HG03571 (cell line): ENCODE measurements at regions not wholly inside any gene's neighbourhood (a gene's known extent, or its start where the extent isn't known, plus 50 kb on each side); places are given as distances from the start of the nearest gene placed in this dataset.

Experiments used
- ATAC-seq: cut with Tn5 transposase; IDR thresholded peaks from one replicate; pipeline ENCODE4 v1.9.1; 2021; ENCODE audit not compliant: unreplicated experiment

DNA sequence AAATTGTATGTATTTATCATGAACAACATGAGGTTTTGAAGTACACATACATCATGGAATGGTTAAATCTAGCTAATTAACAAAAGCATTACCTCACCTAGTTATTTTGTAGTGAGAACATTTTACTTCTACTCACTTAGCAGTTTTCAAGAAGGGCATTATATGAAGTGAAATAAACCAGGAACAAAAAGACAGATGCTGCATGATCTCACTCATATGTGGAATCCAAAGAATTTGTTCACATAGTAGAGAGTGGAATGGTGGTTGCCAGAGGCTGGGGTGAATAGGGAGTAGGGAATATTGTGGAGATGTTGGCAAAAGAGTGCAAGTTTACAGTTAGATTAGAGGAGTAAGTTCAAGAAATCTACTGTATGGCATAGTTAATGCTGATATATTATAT is 292.0 kb downstream of the ASXL3 start:
- ATAC-seq: no peak

DNA sequence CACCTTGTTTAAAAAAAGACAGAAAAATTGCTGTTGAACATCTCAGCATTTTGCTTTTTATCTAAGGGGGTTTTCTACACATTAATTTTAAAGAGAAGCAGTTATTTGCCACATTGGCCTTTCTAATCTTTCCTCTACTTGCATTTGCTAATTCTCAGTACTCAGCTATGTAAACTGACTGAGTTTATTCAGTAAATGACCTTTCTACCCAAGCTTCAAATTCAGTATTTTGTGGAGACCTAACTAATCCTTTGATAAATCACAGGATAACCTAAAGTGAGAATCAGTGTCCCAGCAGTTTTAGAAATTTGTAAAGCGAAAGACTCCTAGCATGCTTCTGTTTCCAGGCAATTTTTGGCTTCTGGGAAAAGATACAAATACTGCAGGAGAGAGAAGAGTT is 288.4 kb downstream of the ASXL3 start:
- no peak for ATAC-seq

DNA sequence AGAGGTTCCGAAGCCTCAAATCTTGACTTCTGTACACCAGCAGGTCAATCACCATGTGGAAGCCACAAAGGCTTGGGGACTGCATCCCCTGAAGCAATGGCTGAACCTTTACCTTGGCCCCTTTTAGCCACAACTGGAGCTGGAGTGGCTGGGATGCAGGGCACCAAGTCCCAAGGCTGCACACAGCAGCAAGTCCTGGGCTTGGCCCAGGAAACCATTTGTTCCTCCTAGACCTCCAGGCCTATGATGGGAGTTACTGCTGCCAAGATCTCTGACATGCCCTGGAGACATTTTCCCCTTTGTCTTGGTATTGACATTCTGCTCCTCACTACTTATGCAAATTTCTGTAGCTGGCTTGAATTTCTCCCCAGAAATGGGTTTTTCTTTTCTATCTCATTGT is 285.9 kb downstream of the ASXL3 start:
- ATAC-seq: no peak

DNA sequence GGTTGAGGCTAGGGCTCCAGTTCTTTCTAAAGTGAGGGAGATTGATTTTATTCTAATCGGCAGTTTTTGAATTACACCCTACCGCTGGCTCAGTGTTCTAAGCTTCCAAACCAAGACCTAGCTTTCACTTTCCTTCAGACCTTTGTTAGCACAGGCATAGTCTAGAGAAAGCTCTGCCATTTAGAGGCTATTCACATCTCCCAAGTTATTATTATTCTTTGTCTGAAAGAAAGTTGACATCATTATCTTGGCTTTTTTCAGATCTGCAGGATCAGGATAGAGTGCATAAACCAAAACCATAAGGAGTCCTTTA is 276.8 kb downstream of the ASXL3 start:
- no peak for ATAC-seq

DNA sequence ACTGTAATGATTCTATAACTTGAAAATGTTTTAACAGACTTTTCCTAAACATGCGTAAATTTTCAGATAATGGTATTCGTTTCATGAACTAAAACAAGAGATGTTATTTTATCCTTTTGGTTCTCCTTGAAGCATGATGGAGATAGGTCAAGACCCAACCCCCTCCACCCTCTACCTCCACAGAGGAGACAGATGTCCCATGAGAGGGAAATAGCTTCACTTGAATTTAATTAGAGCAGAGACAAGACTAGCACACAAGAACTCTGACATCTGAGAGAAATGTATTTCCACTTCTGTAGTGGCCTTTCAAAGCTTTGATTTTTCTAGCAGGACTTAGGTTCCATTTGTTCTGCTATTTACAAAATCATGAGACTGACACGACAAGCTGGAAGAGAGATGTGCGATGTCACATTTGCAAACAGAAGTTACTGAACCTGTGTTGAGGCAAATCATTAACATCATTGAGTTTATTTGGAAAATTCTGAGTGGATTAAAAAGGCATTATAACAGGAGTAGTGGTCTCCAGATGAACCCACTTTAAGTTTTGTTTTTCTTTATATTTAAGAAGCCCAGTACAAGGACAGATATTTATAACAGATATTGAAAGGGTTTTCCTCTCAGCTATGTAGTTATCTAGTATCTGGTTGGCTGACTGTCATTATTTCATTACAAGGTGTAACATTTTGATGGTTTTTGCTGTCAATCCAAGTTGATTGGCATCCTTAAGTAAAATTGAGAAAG is 276.2 kb downstream of the ASXL3 start:
- no peak for ATAC-seq

DNA sequence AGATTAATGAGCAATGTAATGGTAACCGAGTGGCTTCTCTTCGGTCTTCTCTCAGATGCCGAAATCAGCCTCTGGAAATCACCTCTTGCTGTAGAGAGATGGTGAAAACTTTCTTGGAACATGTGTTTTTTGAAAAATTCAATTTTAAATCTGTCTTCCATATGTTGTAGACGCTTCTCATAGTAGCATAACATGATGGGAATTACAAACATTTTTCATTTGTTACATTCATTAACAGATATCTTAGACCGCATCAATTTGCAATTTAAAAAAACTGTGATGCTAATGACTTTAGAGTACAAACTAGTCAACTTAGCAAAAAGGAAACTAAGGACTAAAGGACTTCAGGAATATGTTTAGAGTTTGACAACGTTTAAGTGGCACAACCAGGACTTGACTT is 275.2 kb downstream of the ASXL3 start:
- no peak for ATAC-seq

DNA sequence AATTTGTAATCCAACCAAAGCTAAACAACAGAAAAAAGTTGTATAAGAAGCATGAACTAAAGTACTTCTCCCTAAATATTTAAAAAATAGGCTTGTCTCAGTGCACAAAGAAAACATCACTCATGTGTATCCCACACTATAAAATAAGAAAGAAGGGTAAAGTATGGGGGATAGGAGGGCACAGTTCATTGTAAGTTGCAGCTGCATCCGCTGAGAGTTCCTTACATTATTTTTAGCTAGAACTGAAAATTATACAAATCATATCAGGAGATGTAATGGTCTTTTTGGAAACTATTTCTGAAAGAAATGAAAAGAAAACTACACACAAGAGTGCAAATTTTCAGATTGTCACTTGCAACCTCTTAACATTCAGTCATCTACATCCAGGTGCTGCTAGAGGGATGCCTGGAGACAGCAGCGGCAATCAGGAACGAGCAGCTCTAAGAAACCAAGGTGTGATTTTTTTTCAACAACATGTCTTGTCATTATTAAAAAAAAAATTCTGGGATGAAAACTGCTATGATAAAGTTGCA is 273.6 kb downstream of the ASXL3 start:
- no peak for ATAC-seq

DNA sequence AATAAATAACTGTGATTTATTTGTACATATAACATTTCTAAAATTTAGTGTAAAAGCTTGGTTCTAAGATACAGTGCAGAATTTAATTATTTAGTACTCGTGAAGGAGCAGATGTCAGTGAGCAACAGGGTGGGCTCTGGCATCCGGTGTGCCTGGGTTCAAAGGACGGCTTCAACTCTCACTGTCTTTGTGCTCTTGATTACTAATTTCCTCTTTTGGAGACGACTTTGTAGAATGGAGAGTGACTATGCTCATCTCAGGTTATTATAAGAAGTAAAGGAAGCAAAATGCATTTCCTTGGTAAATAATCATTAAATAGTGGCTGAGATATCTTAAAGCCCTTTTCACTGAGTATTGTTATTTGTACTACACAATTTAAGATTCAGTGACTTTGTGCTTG is 271.7 kb downstream of the ASXL3 start:
- ATAC-seq: no peak

DNA sequence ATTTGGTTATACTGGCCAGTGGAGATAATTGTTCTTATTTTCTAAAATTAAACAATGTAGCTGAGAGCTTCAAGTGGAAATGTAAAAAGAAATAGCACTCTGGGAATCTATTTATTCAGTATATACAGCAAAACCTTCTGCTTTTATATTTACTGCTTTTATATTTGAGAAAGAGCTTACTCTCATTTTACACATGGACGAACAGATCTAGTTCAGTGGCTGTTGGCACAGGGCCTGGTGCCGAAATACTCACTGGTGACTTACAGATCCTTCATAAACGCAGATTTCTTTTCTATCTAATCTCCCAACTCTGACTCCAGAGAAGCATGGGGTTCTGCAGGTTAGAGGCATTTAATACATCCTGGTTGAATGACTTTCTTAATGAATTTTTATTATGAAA is 266.2 kb downstream of the ASXL3 start:
- no peak for ATAC-seq

DNA sequence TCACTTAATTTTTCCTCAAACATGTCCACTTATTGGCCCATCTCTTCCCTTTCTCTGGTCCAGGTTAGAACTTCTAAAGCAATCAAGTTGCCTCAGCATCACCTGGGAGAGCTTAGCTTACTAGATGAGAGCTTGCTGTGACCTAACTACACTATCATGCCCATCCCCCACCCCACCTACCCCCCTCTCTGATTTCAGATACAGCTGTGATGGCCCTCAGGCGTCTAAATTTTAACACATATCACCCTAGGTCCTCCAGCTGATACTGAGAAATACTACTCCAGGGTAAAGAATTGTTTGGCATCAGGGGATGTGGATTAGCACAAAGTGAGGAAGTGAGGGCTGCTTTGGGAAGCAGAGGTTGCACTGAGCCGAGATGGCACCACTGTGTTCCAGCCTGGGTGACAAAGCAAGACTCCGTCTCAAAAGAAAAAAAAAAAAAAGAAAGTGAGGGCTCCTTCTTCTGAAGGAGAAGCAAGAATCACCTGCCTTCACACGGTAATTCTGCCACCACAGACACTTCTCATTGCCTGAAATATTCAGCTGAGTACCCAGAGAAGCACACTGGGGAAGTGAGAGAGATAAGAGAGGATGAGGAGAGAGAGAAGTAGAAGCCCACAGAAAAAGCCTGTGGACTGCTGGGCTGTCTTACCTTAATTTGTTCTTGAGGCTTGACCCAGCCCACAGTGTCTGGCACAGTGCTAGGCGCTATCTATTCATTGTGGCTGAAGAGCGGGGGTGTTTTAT is 263.4 kb downstream of the ASXL3 start:
- ATAC-seq: no peak

DNA sequence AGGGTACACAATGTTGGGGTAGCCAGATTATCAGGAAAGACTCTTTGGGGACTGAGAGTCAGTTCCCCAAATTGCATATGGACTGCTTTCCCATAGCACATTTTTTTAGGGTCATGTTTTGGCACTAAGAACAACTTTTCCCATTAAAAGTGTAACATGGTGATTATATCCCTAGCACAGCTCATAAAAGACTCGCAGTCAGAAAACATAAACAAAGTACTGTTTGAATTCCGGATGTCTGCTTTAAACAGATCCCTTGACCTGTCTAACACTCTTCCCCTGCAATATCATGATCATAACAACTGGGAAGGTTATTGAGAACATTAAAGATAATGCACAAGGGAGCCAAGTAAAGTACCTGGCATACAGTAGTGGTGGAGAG is 262.2 kb downstream of the ASXL3 start:
- ATAC-seq: no peak

DNA sequence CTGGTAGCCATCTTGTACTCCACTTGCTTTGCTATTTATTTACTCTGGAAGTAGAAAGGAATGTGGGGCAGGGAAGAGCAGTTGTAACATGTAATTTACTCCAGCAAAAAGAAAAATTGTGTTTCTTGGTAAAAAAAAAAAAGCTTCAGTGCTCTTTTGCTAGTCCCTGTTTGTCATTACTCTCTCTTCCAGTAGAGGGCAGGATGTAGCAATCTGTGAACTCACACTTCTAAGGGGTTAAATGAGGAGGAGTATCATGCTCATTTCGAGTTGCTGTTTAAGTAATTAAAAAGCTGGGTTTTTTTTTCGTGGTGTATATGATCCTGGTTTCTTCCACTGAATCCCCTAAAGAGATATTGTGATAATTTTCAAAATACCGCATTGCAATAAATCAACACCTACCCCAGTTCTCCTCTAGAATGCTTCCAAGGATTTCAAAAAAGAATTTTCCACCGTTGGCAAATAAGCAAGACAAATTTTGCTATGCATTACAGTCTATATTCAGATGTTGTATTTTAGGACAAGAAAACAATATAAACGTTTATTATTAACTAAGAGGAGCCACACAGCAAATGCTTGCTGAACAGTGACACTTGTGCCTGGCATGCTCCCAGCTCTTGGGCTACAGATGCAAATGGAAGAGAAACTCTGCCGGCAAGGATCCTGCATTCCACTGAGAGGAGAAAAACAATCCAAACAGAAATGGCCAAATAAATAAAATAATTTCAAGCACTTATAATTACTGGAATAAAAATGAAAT is 261.6 kb downstream of the ASXL3 start:
- ATAC-seq: no peak

DNA sequence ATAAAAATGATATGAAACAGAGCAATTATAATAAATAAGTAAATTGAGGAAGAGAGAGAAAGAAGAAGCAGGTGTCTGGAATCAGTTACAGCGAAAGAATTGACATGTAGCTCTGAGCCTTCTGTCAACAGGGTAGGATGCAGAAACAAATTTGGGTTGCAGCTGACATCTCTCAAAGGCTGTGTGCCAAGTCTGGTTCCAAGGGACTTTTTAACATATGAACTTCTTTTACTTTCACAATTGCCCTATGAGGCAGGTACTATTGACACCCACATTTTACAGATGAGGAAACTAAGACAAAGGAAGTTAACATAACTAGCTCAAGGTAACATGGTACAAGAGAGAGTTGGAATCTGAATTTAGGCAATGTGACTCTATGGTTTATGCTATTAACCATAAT is 260.0 kb downstream of the ASXL3 start:
- no peak for ATAC-seq

DNA sequence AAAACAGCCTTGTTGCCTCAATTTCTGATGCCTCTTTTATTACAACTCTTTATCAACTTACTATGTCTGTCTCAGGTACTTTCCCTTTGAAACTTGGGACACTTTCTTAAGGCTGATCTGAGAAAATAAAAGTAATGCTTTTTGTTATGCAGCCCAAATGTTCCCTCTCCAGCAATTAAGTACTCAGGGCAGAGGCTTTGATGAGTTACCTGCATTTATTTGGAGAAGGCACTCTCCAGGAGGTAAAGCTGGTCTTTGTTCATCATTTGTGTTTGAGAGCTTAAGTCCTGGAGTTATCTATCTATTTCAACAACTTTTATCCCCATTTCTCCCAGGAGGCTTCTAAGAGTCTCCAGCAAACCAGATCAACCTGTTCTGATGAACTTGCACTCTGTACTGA is 259.2 kb downstream of the ASXL3 start:
- no peak for ATAC-seq

DNA sequence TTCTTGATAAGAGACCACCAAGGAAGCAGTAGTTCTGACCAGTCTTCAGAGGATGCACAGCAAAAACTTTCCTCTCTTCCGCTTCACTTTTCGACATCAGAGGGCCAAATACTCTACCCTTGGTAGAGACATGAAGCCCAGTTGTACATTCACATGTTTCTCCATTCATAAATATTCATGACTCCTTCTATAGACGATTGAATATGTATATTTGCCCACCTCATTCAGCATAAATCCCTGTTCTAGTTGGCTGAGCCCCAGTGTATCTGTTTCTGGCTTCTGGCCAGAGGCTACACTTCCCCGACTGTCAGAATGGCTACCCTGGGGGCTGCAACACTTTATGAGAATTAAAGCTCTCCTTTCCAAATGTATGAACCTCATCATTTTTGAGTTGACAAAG is 258.5 kb downstream of the ASXL3 start:
- no peak for ATAC-seq

DNA sequence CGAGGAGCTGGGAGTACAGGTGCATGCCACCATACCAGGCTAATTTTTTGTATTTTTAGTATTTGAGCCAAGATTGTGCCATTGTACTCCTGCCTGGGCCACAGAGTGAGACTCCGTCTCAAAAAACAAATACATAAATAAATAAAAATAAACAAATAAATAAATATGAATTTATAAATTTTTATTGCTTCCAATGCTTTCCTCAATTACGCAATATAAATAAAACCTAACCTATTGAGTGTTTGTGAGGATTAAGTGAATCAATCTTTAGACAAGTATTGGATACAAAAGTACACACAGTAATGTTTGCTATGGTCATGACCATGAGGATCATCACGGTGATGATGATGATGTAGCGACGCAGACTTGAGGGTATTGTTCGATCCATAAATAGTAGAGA is 257.4 kb downstream of the ASXL3 start:
- ATAC-seq: no peak

DNA sequence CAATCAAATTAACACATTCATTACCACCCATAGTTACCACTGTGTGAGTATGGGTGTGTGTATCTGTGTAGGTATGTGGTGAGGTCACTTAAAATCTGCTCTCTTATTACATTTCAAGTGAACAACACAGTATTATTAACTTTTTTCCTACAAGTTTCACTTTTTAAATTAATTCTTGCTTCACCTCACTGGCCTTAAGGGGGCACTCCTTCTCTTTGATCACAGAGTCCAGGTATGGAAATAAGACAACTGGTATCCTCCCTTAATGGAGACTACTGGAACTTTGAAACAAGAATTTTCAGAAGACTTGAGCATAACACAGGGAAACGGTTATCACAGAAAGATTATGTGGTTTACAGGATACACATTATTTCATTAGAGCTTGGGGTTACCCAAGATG is 255.8 kb downstream of the ASXL3 start:
- ATAC-seq: no peak

DNA sequence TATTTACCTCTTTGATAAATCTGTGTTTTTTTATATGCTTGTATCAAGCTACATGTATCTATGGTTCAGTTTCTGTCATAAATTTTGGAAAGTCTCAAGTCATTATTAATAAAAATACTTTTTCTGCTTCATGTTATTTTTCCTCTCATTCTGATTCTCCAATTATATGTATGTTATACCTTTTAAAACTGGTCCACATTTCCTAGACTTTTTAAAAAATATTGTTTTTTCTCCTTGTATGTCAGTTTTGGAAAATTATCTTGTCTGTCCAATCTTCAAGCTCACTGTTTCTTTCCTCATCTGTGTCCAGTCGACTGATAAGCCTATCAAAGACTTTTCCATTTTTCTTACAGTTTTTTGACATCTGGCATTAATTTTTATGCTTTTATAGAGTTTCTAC is 253.4 kb downstream of the ASXL3 start:
- no peak for ATAC-seq

DNA sequence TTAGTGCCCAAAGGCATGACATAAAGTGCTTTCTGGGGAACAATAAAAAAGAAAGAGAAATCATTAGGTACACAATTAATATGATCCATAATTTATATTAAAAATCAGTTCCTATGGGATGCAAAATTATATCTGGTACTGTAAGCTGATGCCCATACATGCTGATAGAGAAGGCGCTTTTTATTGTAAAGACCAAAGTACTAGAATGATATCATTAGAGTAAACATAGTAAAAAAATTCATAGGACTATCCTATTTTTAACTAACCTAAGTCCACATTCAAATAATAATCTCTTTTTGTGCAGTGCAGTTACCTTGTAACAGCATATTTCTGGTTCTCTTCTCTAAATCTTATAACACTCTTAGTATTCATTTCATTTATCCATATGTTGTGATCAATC is 252.2 kb downstream of the ASXL3 start:
- no peak for ATAC-seq

DNA sequence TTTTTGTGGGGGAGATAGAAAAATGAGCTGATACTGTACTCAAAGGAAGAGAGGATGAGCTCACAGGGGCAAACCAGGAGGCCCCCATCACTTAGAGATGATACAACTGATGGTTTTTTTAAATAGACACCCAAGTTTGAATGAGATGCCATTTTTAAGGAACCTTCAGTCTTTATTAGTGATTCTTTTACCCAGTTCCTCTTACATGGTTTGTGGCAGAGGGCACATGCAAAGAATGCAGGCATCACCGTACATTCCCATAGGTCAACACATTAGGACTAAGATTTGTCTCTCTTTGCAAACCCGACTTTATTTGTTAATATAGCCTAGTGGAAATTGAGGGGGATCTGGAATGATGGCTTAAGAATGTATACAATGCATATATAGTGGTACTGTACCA is 250.9 kb downstream of the ASXL3 start:
- no peak for ATAC-seq

DNA sequence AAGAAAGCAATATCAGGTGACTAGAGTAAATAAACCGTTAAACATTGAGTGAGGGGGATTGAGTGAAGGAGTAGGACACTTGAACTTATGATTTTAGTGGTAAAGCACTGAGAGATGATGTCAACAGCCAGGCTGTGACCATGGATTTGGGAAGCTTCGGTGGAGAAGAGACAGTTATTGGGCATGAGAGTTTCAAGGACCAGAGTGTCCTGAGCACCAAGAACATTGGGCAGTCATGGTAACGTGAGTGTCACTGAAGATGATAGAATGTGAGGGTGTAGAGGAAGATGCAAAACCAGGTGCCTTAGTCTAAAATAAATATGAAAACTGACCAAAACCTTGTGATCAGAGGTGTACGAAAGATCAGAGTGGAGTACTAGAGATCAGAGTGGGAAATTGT is 248.1 kb downstream of the ASXL3 start:
- ATAC-seq: no peak

DNA sequence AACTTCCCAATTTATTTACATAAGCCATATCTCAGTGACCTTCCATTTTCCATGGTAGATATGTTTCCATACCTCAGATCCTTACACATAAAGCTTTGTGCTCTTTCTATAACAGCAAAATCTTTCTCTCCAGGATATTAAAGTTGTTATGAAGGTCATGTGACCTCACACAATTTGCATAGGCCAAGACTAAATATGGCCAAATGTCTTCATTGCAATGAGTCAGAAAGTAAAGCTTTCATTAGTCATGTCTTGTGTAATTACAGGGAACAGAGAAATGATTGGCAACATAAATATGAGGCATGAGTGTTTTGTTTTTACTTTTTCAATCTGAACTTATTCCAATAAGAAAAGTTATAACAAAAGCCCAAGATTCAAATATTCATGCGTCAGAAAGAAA is 243.5 kb downstream of the ASXL3 start:
- ATAC-seq: no peak
